ENCODE measurements at regions not wholly inside any gene's neighbourhood (a gene's known extent, or its start where the extent isn't known, plus 50 kb on each side); places are given as distances from the start of the nearest gene placed in this dataset.

DNA sequence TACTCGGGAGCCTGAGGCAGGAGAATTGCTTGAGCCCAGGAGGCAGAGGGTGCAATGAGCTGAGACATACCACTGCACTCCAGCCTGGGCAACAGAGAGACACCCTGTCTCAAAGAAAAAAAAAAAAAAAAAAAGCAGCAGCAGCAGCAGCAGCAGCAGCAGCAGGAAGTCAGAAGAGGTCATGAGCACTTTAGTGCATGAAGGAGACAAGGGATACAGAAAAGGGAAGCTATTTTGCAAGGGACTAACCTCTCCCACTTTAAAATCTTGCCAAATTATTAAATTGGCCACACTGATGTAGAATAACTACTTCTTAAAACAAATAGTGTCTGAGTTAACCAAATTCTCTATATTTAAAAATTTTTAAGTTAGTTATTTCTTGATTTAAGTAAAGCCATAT lies 113.4 kb upstream of the PDE1A start:
- no peak for TF ChIP-seq POLR2AphosphoS5 (IDR thresholded peaks at IDR 0.05)
- TF ChIP-seq, protein P1, sequence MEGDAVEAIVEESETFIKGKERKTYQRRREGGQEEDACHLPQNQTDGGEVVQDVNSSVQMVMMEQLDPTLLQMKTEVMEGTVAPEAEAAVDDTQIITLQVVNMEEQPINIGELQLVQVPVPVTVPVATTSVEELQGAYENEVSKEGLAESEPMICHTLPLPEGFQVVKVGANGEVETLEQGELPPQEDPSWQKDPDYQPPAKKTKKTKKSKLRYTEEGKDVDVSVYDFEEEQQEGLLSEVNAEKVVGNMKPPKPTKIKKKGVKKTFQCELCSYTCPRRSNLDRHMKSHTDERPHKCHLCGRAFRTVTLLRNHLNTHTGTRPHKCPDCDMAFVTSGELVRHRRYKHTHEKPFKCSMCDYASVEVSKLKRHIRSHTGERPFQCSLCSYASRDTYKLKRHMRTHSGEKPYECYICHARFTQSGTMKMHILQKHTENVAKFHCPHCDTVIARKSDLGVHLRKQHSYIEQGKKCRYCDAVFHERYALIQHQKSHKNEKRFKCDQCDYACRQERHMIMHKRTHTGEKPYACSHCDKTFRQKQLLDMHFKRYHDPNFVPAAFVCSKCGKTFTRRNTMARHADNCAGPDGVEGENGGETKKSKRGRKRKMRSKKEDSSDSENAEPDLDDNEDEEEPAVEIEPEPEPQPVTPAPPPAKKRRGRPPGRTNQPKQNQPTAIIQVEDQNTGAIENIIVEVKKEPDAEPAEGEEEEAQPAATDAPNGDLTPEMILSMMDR (IDR thresholded peaks at IDR 0.05) = no peak
- no peak for TF ChIP-seq POLR2A (IDR thresholded peaks at IDR 0.05)
- Histone ChIP-seq H3K9me3 (no peaks in the 10 kb centered on the region), H3K4me3 (no peak overlapping the region), H3K4me1 (replicated peaks) (no peaks in the 10 kb centered on the region), H3K27ac (no peak overlapping the region), H3K27me3 (replicated peaks; ENCODE audit: insufficient read depth) (no peaks in the 10 kb centered on the region), H3K36me3 (no peaks in the 10 kb centered on the region)
- 82% methylated on average over 1 of the region's 1 CpG for WGBS
- intact Hi-C loops (cut with DNase I) = no loop called here
- DNase-seq (ENCODE audit: low spot score) = no peak

DNA sequence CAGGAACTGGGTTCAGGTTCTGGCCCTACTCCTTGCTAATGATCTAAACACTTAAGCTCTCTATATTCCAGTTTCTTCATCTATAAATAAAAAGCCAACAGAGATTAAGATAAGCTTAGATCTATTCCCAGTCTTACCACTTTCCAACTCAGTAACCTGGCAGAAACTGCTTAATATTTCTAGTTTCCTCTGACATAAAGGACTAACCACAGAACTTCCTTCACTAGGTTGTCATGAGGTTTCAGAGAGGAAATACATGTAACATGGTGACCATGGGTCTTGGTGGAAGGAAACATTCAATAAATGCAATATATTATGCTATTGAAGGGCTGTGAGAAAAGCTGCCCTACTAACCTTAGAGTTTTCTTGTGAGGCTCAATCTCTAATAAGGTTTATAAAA lies 114.4 kb upstream of the PDE1A start:
- no peak for DNase-seq (ENCODE audit: low spot score)
- Histone ChIP-seq H3K4me3 (no peak overlapping the region), H3K27me3 (replicated peaks; ENCODE audit: insufficient read depth) (no peaks in the 10 kb centered on the region), H3K36me3 (no peaks in the 10 kb centered on the region), H3K27ac (no peak overlapping the region), H3K4me1 (replicated peaks) (no peaks in the 10 kb centered on the region), H3K9me3 (no peaks in the 10 kb centered on the region)
- no peak for TF ChIP-seq POLR2AphosphoS5 (IDR thresholded peaks at IDR 0.05)
- no peak for TF ChIP-seq POLR2A (IDR thresholded peaks at IDR 0.05)
- TF ChIP-seq, protein P1 (IDR thresholded peaks at IDR 0.05) = no peak
- intact Hi-C loops (cut with DNase I) = no loop called here

DNA sequence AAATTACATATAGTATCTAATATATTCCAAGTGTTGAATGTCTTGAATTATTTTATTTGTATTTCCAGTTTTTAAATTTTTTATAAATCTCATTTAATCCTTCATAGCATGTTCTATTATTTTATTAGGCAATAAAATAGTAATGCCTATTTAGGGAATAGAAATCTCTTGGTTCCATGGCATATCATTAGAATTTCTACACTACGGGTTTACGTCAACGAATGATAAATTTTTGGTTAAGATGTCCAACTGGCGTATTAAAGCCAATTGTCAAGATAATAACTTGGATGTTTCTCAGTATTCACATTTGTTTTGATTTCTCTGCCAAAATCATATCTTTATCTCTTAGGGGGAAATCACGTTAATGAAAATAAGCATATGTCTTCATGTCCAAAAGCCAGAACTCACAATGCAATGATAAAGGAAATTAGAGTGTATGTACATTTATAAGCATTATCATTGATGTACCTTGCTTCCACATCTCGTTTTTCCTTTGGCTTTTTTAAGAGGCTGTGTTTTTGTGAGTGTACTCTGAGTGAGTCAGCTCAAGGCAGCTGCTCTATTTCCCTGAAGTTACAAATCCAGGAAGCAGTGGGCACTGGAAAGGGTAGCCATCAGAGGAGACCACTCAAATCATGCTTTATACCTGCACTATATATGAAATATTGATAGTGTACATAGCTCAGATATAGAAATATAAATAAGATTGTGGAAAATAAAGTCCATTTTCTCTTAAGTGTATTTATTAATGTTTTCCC lies 115.8 kb upstream of the PDE1A start:
- H3K36me3 ChIP-seq = no peaks in the 10 kb centered on the region
- no peaks in the 10 kb centered on the region for H3K9me3 ChIP-seq
- H3K27ac ChIP-seq = no peak overlapping the region
- no peak for DNase-seq (ENCODE audit: low spot score)
- no peak for TF ChIP-seq POLR2AphosphoS5 (IDR thresholded peaks at IDR 0.05)
- TF ChIP-seq, protein P1 (IDR thresholded peaks at IDR 0.05) = no peak
- no peak for TF ChIP-seq POLR2A (IDR thresholded peaks at IDR 0.05)
- H3K27me3 ChIP-seq (replicated peaks; ENCODE audit: insufficient read depth) = no peaks in the 10 kb centered on the region
- H3K4me1 ChIP-seq (replicated peaks) = no peaks in the 10 kb centered on the region
- intact Hi-C loops (cut with DNase I) = no loop called here
- H3K4me3 ChIP-seq = no peak overlapping the region
- WGBS = 74% methylated on average over 6 of the region's 6 CpGs

DNA sequence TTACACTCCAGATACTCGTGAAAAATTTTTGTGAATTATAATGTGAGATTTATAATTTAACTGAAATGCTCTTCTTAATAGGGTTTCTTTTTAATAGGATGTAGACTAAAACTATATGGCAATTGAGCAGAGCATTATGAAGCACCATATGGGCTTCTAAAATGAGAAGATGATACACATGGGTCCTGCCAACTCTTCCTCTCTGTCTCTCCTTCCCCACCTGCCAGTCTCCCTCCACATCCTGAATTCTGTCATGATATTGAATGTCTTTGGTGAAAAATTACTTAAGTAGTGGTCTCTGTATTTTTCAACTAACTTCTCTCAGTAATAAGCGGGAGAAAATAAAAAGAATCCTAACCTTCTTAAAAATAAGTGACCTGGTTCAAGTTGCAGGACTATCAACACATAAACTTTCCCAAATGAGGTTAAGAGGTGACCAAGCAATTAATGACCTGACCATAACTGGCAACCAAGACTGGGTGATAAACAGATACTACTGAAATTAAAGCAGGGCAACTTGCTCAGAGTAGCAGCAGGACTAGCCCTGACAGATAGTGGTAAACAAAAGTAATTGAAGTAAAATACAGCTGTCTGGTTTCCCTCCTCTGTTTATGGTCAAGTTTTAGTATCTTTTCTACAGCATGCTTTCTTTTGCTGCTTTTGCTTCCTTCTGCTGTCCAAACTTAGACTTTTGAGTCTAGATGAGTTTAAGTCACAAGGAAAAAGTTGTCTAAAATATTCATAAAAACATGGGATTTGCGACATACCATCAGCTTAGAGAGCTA lies 117.1 kb upstream of the PDE1A start:
- DNase-seq (ENCODE audit: low spot score) = no peak
- Histone ChIP-seq H3K4me3 (no peak overlapping the region), H3K27me3 (replicated peaks; ENCODE audit: insufficient read depth) (no peaks in the 10 kb centered on the region), H3K9me3 (no peaks in the 10 kb centered on the region), H3K27ac (no peak overlapping the region), H3K36me3 (no peaks in the 10 kb centered on the region), H3K4me1 (replicated peaks) (no peaks in the 10 kb centered on the region)
- TF ChIP-seq, protein P1 (IDR thresholded peaks at IDR 0.05) = no peak
- TF ChIP-seq POLR2AphosphoS5 (IDR thresholded peaks at IDR 0.05) (no peak), POLR2A (IDR thresholded peaks at IDR 0.05) (no peak)
- intact Hi-C loops (cut with DNase I) = no loop called here
- WGBS = 90% methylated on average over 3 of the region's 3 CpGs
